ENCODE measurements at regions not wholly inside any gene's neighbourhood (a gene's known extent, or its start where the extent isn't known, plus 50 kb on each side); places are given as distances from the start of the nearest gene placed in this dataset.

GRCh38 chr5:115052948-115053347 lies 116.8 kb downstream of the TRIM36 start:
- no peak overlapping the region for H3K27ac ChIP-seq (ENCODE audit: low read depth in 1 of 2, low read length in 2 of 2)
- H3K9me3 ChIP-seq (ENCODE audit: control insufficient read depth in 4 of 4, low read length in 3 of 4), result no peaks in the 10 kb centered on the region
- WGBS, result 49% methylated on average over 2 of the region's 2 CpGs
- no peaks in the 10 kb centered on the region for H3K27me3 ChIP-seq (ENCODE audit: control insufficient read depth in 4 of 4, insufficient read depth in 4 of 4, low read length in 3 of 4)
- peak in 1 of 2 donors; percentile 10 for TF ChIP-seq HNF4A (conservative IDR thresholded peaks at IDR 0.05)
- TF ChIP-seq FOXA2 (IDR thresholded peaks at IDR 0.05), result no peak
- peaks cover 0 to 13% (median 2%) of the 10 kb centered on the region in 4 donors for H3K4me1 ChIP-seq (ENCODE audit: control insufficient read depth in 4 of 4, insufficient read depth in 4 of 4, low read length in 3 of 4)
- no peaks in the 10 kb centered on the region for H3K36me3 ChIP-seq (ENCODE audit: control insufficient read depth in 4 of 4, insufficient read depth in 3 of 4, low read depth in 1 of 4, low read length in 3 of 4)
- no peak overlapping the region for H3K9ac ChIP-seq (ENCODE audit: low read depth in 1 of 2, low read length in 2 of 2)
- no peak for DNase-seq (ENCODE audit: low spot score)
- H3K4me3 ChIP-seq (ENCODE audit: low read depth in 1 of 3, low read length in 3 of 3), result no peak overlapping the region

GRCh38 chr5:115050866-115051265 lies 118.8 kb downstream of the TRIM36 start:
- no peak for DNase-seq (ENCODE audit: low spot score)
- Histone ChIP-seq H3K36me3 (ENCODE audit: control insufficient read depth in 4 of 4, insufficient read depth in 3 of 4, low read depth in 1 of 4, low read length in 3 of 4) (no peaks in the 10 kb centered on the region), H3K27ac (ENCODE audit: low read depth in 1 of 2, low read length in 2 of 2) (no peak overlapping the region), H3K4me1 (ENCODE audit: control insufficient read depth in 4 of 4, insufficient read depth in 4 of 4, low read length in 3 of 4) (peaks cover 0 to 13% (median 2%) of the 10 kb centered on the region in 4 donors), H3K27me3 (ENCODE audit: control insufficient read depth in 4 of 4, insufficient read depth in 4 of 4, low read length in 3 of 4) (no peaks in the 10 kb centered on the region), H3K9ac (ENCODE audit: low read depth in 1 of 2, low read length in 2 of 2) (no peak overlapping the region), H3K4me3 (ENCODE audit: low read depth in 1 of 3, low read length in 3 of 3) (no peak overlapping the region), H3K9me3 (ENCODE audit: control insufficient read depth in 4 of 4, low read length in 3 of 4) (no peaks in the 10 kb centered on the region)
- WGBS, result 27% methylated on average over 3 of the region's 3 CpGs
- TF ChIP-seq FOXA2 (IDR thresholded peaks at IDR 0.05), result peak; percentile 44
- TF ChIP-seq RXRA (IDR thresholded peaks at IDR 0.05), result peak in 1 of 2 donors; percentile 58
- no peak for TF ChIP-seq YY1 (IDR thresholded peaks at IDR 0.05)
- TF ChIP-seq TAF1 (conservative IDR thresholded peaks at IDR 0.05), result no peak
- TF ChIP-seq FOXA1 (IDR thresholded peaks at IDR 0.05), result no peak
- no peak for TF ChIP-seq REST (IDR thresholded peaks at IDR 0.05)
- no peak for TF ChIP-seq GABPA (IDR thresholded peaks at IDR 0.05 in 1 of 2, conservative IDR thresholded peaks at IDR 0.05 in 1 of 2)
- TF ChIP-seq ATF3 (IDR thresholded peaks at IDR 0.05), result no peak
- TF ChIP-seq HNF4G (IDR thresholded peaks at IDR 0.05), result no peak
- peak; percentile 67 to 71 for TF ChIP-seq HNF4A (conservative IDR thresholded peaks at IDR 0.05)
- peak; percentile 40 for TF ChIP-seq ZBTB33 (IDR thresholded peaks at IDR 0.05)
- TF ChIP-seq JUND (IDR thresholded peaks at IDR 0.05), result peak in 1 of 2 donors; percentile 55

- Histone ChIP-seq H3K9me3 (ENCODE audit: control insufficient read depth in 4 of 4, low read length in 3 of 4) (peaks cover 0 to 3% (median 0%) of the 10 kb centered on the region in 4 donors), H3K9ac (ENCODE audit: low read depth in 1 of 2, low read length in 2 of 2) (no peak overlapping the region), H3K27me3 (ENCODE audit: control insufficient read depth in 4 of 4, insufficient read depth in 4 of 4, low read length in 3 of 4) (no peaks in the 10 kb centered on the region), H3K36me3 (ENCODE audit: control insufficient read depth in 4 of 4, insufficient read depth in 3 of 4, low read depth in 1 of 4, low read length in 3 of 4) (no peaks in the 10 kb centered on the region), H3K27ac (ENCODE audit: low read depth in 1 of 2, low read length in 2 of 2) (no peak overlapping the region), H3K4me1 (ENCODE audit: control insufficient read depth in 4 of 4, insufficient read depth in 4 of 4, low read length in 3 of 4) (no peaks in the 10 kb centered on the region), H3K4me3 (ENCODE audit: low read depth in 1 of 3, low read length in 3 of 3) (no peak overlapping the region)
- DNase-seq (ENCODE audit: low spot score), result no peak
- no peak for TF ChIP-seq CTCF (IDR thresholded peaks at IDR 0.05; ENCODE audit: low read depth, low read length, missing input control)
- peak; percentile 53 to 62 for TF ChIP-seq RAD21 (IDR thresholded peaks at IDR 0.05)
- WGBS, result 62% methylated on average over 4 of the region's 4 CpGs
Observed at GRCh38 chr5:115033861-115034260, 135.8 kb downstream of the TRIM36 start.

Measured in liver (tissue), 8 donors.